Esophagus muscularis mucosa (tissue), 4 donors: ENCODE measurements at regions not wholly inside any gene's neighbourhood (a gene's known extent, or its start where the extent isn't known, plus 50 kb on each side); places are given as distances from the start of the nearest gene placed in this dataset.

Experiments used
- EP300 ChIP-seq: sonication (generic); formaldehyde crosslinking; IDR thresholded peaks from one replicate; pipeline ENCODE4 v1.6.1; 2017; ENCODE audit warnings: antibody characterized with exemption
- POLR2A ChIP-seq: fragments of 450-650 bp; IDR thresholded peaks from one replicate; pipeline ENCODE4 v1.6.1; 2017; ENCODE audit warnings: antibody characterized with exemption, moderate library complexity, mild to moderate bottlenecking, low read depth
- POLR2AphosphoS5 ChIP-seq, 2 donors: sonication (generic); formaldehyde crosslinking; IDR thresholded peaks; one replicate each; pipeline ENCODE4 v1.6.1; 2017; ENCODE audit warnings: antibody characterized with exemption in 2 of 2
- TF ChIP-seq, protein P1 (sequence below), 3 experiments: fragments of 200-600 bp in 2 of 3; fragments of 450-650 bp in 1 of 3; sonication (generic) in 2 of 3; IDR thresholded peaks; one replicate each; pipeline ENCODE4 v1.5.1; 2017 to 2019; ENCODE audit warnings: antibody characterized with exemption in 3 of 3, mild to moderate bottlenecking in 2 of 3, moderate library complexity in 1 of 3

DNA sequence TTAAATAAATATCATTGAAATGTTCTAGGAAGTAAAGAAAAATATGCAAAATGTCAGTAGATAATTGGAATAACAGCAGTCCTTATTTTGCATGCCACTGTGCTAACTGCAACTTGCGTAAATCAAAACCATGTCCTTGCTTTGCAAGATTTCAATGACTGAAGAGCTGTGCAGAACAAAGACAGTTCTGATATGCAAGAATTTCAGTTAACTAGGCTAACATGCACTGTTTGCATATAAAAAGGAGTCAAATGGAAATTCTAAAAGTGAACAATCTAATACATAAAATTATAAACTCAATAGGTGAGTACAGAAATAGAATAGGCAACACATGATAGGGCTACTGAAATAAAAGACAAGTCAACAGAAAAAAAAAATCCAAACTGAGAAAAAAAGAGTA lies 1844.6 kb upstream of the NUDT12 start:
- TF ChIP-seq, protein P1, sequence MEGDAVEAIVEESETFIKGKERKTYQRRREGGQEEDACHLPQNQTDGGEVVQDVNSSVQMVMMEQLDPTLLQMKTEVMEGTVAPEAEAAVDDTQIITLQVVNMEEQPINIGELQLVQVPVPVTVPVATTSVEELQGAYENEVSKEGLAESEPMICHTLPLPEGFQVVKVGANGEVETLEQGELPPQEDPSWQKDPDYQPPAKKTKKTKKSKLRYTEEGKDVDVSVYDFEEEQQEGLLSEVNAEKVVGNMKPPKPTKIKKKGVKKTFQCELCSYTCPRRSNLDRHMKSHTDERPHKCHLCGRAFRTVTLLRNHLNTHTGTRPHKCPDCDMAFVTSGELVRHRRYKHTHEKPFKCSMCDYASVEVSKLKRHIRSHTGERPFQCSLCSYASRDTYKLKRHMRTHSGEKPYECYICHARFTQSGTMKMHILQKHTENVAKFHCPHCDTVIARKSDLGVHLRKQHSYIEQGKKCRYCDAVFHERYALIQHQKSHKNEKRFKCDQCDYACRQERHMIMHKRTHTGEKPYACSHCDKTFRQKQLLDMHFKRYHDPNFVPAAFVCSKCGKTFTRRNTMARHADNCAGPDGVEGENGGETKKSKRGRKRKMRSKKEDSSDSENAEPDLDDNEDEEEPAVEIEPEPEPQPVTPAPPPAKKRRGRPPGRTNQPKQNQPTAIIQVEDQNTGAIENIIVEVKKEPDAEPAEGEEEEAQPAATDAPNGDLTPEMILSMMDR (IDR thresholded peaks at IDR 0.05): no peak
- no peak for TF ChIP-seq EP300
- no peak for TF ChIP-seq POLR2AphosphoS5 (IDR thresholded peaks at IDR 0.05)
- TF ChIP-seq POLR2A: no peak
